Kidney tubule cell (primary cell): ENCODE measurements at regions not wholly inside any gene's neighbourhood (a gene's known extent, or its start where the extent isn't known, plus 50 kb on each side); places are given as distances from the start of the nearest gene placed in this dataset.
"Not testable (repeated sequence)": the region's sequence is repeated elsewhere in the genome, so short reads cannot be mapped to it uniquely, and the experiment has no call there.

ENCODE experiments used
- DNase-seq: peaks from one replicate; pipeline ENCODE4 v3.0.0-alpha.2; 2018; ENCODE audit warnings: low spot score

DNA sequence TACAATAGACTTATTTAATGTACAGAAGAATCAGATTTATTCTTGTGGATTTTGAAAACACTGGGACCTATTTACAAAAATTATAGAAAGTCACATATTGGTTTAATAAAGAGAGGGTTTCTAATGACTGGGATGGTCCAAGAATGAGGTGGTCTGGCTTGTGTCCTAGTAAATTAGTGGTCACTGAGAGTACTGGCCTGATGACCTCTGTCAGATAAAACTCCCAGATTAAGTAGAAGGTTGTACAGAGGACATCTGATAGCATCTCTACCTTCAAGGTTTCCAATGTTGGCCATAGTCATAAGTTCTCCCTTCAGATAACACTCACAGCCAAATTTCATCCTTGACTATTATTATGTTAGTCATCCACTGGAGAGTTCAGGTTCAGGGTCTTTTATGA, 692.9 kb downstream of the MTRR start:
- DNase-seq = no peak

DNA sequence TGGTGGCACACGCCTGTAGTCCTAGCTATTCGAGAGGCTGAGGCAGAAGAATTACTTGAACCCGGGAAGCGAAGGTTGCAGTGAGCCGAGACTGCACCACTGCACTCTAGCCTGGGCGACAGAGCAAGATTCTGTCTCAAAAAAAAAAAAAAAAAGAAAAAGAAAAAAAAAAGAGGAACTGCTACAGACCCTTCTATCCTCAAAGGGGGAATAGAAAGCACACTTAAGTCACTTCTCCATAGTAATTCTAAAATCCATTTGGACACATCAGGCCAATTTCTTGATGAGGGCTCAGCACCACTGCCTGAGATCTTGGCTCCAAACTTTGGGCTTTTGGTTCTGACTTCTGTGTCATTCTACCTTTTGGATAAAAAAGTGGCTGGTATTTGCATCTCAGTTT, 694.6 kb downstream of the MTRR start:
- DNase-seq = not testable (repeated sequence)

DNA sequence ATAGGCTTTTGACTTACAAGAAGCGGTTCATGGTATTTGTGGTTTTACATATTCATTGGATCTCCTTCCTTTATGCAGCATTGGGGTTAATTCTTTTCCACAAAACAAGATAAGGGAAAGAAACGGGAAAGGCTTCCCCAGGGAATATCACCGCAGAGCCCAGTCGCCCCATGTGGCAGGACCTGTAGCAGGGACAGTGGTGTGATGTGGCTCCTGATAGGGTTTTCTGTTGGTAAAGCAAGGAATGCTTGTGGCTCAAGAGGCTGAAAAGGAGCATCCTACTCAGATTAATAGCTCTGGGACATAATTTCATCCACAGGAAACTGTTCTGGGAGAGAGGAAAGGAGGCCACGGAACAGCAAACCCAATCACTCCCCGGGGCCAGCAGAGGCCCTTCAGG, 699.9 kb downstream of the MTRR start:
- no peak for DNase-seq

DNA sequence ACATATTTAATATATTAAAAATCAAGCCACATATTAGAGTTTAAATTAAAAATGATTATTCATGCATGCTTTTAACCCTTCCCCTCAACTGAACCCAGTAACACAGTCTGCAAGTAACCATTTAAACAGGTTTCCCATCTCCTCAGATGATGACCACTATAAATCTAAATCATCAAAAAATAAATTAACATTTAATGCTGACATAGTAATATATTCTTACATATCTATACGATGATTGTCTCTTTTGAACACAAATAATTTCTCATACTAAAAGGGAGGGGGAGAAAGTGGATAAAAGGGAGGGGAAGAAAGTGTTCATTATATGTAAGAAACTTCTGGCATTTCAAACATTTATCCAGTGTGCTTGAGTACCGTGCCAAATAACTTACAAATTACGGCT, 701.6 kb downstream of the MTRR start:
- no peak for DNase-seq

DNA sequence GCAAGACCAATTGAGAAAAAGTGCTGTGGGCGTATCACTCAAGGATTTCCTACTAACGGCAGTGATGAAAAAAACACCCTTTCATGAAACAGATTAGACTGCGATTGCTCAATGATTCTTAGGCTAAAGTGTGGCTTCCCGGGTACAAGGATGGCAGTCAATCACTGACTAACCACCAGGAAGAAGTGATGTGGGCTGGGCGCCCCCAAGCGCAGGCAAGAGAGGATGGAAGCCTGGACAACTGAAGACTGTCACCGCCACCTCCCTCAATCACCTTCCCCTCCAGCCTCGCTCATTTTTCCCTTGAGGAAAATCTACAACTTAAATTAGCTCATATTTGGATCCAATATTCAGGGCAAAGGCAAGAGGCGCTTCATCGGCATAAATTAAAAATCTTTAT, 707.2 kb downstream of the MTRR start:
- DNase-seq = no peak

DNA sequence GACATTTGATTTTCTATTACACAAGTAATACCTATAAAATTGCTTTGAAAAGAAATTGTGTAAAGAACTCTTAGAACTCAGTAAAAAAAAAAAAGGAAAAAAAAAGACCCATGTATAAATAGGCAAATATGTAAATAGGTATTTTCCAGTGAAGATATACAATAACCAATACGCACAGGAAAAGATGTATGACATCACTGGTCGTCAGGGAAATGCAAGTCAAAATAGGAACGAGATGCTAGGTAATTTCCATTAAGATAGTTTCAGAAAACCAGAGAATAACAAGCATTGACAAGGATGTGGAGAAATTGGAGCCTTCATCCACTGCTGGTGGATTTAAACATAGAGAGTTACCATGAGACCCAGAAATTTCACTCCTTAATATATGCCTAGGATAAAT, 708.8 kb downstream of the MTRR start:
- no peak for DNase-seq

DNA sequence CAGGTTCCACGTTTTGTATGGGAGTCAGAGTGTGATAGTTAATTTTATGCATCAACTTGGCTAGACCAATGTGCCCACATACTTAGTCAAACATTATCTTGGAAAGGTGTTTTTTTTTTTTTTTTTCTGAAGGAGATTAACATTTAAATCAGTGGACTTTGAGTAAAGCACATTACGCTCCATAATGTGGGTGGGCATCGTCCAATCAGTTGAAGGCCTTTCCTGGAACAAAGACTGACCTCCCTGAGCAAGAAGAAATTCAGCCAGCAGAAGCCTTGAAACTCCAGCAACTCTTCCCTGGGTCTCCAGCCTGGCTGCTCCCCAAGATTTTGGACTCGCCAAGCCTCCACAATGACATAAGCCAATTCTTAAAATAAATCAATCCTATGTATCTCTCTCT, 711.4 kb downstream of the MTRR start:
- DNase-seq = no peak

DNA sequence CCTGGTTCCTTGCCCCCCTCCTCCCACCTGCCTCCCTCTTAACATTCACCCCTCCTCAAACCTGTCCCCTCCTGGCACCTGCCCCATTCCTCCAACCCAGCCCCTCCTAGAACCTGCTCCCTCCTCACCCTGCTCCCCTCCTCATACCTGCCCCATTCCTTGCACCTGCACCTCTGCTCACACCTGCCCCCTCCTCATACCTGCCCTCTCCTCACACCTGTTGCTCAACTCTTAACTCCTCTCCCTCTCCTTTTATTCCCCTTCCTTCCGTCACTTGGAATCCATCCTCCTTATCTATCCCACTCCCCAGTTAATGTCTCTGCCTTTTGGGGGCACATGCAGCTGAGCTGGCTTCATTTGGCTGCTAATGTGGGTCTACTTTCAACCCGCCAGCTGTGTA, 712.1 kb downstream of the MTRR start:
- no peak for DNase-seq

DNA sequence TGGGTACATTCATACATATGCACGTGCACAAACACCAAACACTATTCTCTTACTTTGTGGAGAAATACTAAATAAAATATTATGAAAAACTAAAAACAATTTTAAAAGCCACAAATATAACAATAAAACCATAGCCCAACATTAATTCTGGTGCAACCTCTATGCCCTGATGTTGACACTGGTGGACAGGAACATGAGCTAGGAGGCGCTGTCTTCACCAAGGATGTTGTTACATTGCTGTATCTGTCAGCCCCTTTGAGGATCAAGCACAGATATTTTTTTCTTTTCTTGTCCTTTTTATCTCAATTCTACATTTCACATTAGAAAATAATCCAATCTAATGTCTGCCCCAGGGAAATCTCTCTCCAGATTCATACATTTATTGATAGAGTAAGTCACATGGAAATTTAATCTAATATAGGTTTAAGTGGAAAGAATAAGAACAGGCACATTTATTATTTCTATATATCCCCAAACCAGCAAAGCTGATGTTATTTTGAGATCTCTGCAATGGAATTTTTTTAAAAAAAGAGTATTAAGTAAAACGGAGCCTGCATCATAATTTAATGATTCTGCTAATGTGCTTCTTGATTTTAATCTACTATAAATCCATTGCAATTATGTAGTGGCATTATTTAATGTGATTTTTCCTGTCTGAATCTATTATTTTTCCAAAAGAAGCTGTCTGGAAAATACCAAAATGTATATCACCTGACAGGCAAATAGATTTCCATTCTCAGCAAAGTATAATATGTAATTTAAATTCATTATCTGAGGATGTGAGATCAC, 716.5 kb downstream of the MTRR start:
- no peak for DNase-seq

DNA sequence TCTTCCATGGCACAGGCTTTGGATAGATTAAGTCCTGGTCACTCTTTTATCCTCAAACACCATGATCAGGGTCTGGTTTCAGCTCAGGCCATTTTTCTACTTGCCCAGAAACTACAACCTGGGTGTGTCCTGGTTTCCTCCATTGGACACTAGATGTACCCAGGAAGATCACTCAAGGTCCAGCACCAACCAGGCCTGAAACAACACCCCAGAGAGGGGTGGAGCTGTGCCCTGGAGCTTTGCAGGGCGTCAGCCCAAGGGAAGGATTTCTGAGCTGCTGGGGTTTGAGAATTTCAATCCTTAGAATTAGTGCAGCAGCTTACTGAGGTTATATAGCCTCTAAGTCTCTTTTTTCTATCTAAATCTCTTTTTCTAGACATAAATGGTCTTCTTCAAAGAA, 722.0 kb downstream of the MTRR start:
- no peak for DNase-seq

DNA sequence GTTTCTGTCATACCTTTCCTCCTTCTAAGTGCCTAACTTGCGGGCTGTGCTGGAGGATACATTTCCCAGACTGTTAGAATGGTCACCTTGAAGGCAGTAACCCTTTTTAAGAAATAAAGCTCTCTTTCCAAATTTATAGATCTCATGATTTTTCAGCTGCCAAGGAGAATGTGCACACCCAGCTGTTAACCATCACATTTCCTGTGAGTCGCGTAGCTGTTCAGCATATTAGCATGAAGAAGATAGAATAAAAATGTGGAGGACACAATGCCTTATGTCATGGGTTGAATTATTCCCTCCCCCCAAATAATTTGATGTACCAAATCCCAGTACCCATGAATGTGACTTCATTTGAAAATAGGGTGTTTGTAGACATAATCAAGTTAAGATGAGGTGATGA, 729.4 kb downstream of the MTRR start:
- no peak for DNase-seq

DNA sequence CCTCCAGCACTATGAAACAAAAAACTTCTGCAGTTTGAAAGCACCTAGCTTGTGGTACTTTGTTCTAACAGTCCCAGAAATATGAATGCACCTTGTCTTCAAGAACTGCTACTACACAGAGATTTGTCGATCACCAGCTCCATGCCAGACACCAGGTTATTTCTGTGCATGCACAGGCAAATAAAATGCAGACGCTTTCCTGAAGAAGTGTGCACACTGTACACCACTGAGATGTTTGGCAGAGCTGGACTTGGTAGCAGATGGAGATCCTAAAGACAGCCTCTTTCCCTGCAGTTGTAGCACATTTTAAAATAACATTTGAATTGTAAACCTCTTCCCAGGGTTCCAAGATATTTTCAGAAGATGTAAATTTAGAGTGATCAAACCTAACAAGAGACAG, 730.0 kb downstream of the MTRR start:
- no peak for DNase-seq

DNA sequence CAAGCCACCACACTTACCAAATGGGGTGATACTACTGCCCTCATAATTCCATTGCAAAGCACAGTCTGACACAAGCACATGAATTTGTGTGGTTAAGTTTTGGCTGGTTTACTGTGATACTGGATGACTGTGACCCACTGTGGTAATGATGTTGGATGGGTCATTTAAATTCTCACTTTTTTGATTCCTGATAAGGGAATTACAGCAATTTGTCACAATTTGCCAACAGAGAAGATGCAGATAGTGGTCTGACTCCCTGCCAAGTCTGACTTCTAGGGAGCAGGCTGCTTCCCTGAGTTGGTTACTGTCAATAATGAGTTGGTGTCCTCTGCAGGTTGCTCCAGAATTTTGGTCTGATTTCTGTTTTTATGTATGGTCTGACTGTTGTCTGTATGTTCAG, 731.9 kb downstream of the MTRR start:
- no peak for DNase-seq

DNA sequence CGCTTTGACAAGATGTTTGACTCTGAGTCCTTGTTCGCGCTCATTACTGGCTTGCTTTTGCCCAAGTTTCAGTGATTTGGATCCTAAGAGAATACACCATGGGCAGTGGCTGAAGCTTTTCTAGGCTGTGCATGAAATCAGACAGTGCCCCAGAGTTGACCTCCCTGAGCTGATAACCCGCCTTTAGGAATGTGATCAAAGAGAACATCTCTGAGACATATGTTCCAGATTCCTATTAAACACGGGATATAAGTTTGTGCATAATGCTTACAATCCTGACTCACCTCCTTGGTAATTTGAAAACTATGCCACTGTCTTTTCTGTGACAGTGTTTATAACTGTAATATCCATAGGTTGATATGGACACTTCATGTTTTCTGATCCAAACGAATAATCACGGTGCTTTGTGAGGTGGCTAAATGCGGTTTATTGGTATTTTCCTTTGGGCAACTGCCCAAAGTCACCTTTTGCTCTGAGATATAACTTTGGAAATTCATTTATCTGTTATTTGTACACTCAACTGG, 732.9 kb downstream of the MTRR start:
- no peak for DNase-seq

DNA sequence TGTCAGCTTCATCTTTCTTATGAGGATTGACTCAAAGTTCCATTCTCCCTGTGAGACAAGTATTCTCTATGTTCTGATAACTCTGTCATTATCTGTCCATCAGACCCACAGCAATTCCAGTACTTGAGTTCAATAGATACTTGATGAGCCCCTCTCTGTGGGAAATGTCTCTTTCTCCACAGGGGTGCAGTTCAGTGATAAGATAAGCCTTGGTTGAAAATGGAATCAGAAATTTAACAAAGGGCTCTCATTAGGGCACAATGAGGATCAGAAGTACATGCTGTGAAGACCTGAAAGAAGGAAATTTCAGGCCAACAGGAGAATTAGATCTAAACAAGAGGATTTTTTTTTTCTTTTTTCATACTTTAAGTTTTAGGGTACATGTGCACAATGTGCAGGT, 737.3 kb downstream of the MTRR start:
- DNase-seq = no peak

DNA sequence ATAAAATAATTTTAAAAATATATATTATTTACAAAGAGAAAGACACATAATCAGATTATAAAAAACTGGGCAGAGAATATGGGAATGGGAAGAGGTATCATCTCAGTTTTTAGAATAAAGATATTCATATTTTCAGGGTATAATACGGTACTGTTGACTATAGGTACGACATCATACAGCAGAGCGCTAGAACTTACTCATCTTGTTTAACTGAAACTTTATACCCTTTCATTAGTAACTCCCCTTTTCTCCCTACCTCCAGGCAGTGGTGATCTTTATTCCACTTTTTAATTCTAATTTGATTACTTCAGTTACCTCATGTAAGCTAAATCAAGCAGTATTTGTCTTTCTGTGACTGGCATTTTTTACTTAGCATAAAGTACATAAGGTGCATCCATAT, 742.1 kb downstream of the MTRR start:
- DNase-seq = no peak

DNA sequence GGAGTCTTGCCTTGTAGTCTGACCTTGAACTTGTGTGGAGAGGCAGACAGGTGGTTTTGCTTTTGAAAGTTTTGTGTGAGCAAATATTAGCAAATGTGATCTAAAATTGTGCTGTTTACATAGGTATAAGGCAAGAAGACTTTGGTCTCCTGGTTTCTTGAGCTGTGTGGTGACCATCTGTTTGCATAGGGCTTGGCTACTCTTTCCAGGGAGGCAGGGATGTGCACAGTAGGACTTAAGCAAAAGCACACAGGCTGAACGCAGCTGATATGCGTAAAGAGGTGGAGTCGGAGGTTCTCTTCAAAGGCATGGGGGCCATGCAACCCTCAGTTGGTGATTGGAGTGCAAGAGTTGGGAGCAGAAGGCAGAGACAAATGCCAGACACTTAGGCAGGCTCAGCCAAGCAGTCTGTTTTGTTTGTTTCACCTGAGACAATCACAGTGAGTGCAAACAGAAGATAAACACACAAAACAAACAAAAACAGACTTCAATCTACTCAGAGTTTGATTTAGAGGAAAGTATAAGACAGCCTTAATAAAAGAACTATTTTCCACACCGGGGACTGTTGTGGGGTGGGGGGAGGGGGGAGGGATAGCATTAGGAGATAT, 744.2 kb downstream of the MTRR start:
- DNase-seq = no peak

DNA sequence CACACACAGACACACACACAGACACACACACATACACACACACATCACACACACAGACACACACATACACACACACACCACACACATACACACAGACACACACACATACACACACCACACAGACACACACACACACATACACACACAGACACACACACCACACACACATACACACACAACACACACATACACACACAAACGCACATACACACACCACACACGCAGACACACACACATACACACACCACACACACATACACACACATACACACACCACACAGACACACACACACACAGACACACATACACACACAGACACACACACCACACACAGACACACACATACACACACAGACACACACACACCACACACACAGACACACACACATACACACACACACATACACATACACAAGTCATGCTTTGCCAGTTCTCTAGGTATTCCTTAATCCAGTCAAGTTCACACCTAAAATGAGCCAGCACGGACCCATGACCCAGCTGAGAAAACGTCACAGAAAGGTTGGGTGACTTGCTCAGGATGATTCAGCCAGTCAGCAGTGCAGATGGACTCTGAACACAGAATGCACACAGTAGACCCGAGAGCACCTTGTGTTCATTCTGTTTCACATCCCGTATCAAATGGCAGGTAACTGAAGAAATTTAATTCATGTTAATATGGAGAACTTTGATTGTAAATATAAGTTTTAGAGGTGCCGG, 746.4 kb downstream of the MTRR start:
- DNase-seq = peak; percentile 36

DNA sequence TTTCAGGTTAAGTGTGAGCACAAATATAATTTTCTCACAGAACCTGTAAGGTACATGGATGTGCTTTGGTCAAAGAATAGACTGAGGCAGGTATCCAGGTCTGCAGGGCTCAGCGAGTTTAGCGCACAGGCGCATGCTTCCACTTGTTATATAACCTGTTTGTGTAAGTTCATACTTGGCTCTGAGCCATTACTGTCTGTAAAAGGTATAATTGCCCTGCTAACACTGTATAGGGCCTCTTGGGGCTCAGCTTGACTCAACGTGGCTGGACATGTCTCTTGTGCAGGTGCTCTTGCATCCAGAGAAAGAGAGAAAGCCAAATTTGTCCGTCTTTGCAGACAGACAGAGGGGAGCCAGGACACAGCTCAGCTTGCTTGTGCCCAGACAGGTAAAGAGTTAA, 759.6 kb downstream of the MTRR start:
- no peak for DNase-seq

DNA sequence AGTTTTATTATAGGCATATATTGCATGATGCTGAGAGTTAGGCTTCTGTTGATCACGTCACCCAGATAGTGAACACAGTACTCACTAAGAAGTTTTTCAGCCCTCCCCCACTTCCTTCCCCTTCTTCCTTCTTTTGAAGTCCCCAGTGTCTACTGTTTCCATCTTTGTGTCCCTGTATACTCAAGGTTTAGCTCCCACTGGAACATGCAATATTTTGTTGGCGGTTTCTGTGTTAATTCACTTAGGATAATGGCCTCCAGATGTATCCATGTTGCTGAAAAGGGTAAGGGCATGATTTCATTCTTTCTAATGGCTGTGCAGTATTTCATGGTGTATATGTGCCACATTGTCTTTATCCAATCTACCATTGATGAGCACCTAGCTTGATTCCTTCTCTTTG, 764.3 kb downstream of the MTRR start:
- no peak for DNase-seq

DNA sequence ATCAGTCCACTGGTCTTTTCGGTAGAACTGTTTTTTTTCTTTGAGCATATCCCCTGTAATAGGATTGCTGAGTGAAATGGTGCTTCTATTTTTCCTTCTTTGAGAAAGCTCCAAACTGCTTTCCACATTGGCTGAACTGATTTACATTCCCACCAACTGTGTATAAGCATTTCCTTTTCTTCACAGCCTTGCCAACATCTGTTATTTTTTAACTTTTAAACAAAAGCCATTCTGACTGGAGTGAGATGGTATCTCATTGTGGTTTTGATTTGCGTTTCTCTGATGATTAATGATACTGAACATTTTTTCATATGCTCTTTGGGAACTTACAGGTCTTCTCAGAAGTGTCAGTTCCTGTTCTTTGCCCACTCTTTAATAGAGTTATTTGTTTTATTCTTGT, 764.7 kb downstream of the MTRR start:
- peak; percentile 86 for DNase-seq

DNA sequence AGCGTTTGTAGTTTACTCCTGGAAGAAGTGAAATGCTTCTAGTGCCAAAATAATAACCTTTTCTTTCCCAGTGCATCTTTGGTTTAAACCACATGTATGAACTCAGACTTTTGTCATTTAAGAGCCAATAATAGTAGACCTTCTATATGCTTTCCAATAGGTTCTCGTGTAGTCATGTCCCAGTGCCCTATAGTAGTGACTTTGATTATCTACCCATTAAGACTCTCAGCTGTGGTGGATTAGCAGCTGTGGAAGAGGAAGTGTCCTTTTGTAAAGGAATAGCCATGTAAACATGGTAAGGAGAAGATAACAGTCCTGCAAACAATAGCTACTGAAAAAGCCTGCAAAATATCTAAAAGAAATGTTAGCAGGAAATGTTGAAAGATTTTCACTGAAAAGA, 765.3 kb downstream of the MTRR start:
- DNase-seq = no peak

DNA sequence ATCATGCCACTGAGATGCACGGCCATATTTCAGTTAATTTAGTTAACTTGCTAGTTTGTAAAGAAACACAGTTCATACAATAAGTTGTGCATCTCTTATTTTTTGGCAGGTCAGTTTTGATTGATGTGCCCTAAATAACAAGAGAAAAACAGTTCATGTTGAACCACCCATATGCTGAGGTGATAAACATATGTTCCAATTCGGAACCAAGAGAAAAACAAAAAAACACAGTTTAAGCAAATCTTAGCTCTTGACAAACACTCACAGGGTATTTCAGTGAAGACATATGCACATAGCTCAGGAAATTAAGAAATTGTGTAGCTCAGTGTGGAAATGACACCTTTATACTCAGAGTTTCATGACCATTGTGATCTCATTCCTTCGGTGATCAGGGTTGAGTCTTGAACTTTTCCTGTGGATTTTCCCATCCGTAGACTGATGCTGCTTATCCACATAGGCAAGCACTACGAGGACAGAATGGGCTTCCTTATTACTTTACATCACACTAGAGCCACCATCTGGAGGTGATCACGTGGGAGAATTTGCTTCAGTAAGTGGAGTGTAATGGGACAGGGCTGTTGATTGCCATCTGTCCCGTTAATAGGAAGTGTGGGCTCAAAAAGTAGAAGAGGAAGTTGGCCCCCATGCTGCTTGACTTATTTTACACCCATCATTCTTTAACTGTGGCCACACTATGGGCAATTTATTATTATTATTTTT, 773.0 kb downstream of the MTRR start:
- DNase-seq = no peak
